ENCODE measurements at regions not wholly inside any gene's neighbourhood (a gene's known extent, or its start where the extent isn't known, plus 50 kb on each side); places are given as distances from the start of the nearest gene placed in this dataset.

- no peak for TF ChIP-seq ZBTB33 (IDR thresholded peaks at IDR 0.05)
- TF ChIP-seq NR2F1 (conservative IDR thresholded peaks at IDR 0.05), result peak; percentile 48
- TF ChIP-seq TCF3 (IDR thresholded peaks at IDR 0.05; ENCODE audit: borderline replicate concordance, insufficient read depth, low read depth, low read length), result no peak
- TF ChIP-seq SIN3A (IDR thresholded peaks at IDR 0.05; ENCODE audit: low read depth, low read length), result no peak
- TF ChIP-seq SMAD5 (IDR thresholded peaks at IDR 0.05; ENCODE audit: low read depth), result no peak
- TF ChIP-seq NRF1 (conservative IDR thresholded peaks at IDR 0.05; ENCODE audit: low read depth, low read length), result no peak
- no peak for TF ChIP-seq CEBPB (IDR thresholded peaks at IDR 0.05; ENCODE audit: borderline replicate concordance in 1 of 2, low read depth in 2 of 2, low read length in 2 of 2)
- TF ChIP-seq KDM1A (IDR thresholded peaks at IDR 0.05; ENCODE audit: borderline replicate concordance), result no peak
- TF ChIP-seq SKIL (IDR thresholded peaks at IDR 0.05; ENCODE audit: low read depth, poor library complexity, severe bottlenecking), result no peak
- no peak for TF ChIP-seq KLF5 (IDR thresholded peaks at IDR 0.05; ENCODE audit: partially characterized antibody)
- TF ChIP-seq MXI1 (IDR thresholded peaks at IDR 0.05; ENCODE audit: low read depth, low read length), result no peak
- TF ChIP-seq PAX8 (IDR thresholded peaks at IDR 0.05), result no peak
- peak; percentile 78 for TF ChIP-seq SMC3 (IDR thresholded peaks at IDR 0.05; ENCODE audit: borderline replicate concordance, low read length)
Observed at GRCh38 chr13:29707876-29708543, 112.5 kb upstream of the SLC7A1 start (continued).

Data from GM12878 (cell line).